H1 (cell line): ENCODE measurements at regions not wholly inside any gene's neighbourhood (a gene's known extent, or its start where the extent isn't known, plus 50 kb on each side); places are given as distances from the start of the nearest gene placed in this dataset.

Experiments
- CTCF ChIA-PET: fragments of 300-600 bp; sonication (Branson Sonifier 250); formaldehyde crosslinking; loops from one replicate; lab custom pipeline; 2021; ENCODE audit not compliant: partially characterized antibody; lab: Charles Lee
- POLR2A ChIA-PET: fragments of 300-600 bp; sonication (Branson Sonifier 250); formaldehyde crosslinking; loops from one replicate; lab custom pipeline; 2021; ENCODE audit warnings: inconsistent platforms; ENCODE audit not compliant: partially characterized antibody; lab: Charles Lee
- DNase-seq, 2 experiments: peaks; one replicate each; pipeline versions ENCODE4 v3.0.0 to v3.0.0-alpha.2; 2010 to 2022; ENCODE audit warnings: low spot score in 2 of 2, low read depth in 1 of 2, mixed read lengths in 1 of 2
- FAIRE-seq: peaks from 2 replicates; lab custom pipeline; 2011; peaks lifted over from hg19 to GRCh38; lab: Jason Lieb, UNC
- H2AFZ ChIP-seq: 2 replicates; pipeline ENCODE4 v1.8.1; 2012; ENCODE audit warnings: low read length, inconsistent platforms
- H2AK5ac ChIP-seq: 2 replicates; pipeline ENCODE4 v1.6.1; 2013; ENCODE audit warnings: low read depth, low read length
- H2BK120ac ChIP-seq: replicated peaks from 2 replicates; pipeline ENCODE3; 2013; ENCODE audit warnings: low read depth, low read length, inconsistent platforms
- H2BK12ac ChIP-seq: 2 replicates; pipeline ENCODE4 v1.6.1; 2013; ENCODE audit warnings: low read depth, low read length
- H2BK15ac ChIP-seq: 2 replicates; pipeline ENCODE4 v1.6.1; 2013; ENCODE audit warnings: low read length
- H2BK20ac ChIP-seq: 2 replicates; pipeline ENCODE4 v1.6.1; 2013; ENCODE audit warnings: low read length
- H2BK5ac ChIP-seq: 2 replicates; pipeline ENCODE4 v1.6.1; 2013; ENCODE audit warnings: low read depth, low read length
- H3K14ac ChIP-seq: 2 replicates; pipeline ENCODE4 v1.6.1; 2013; ENCODE audit warnings: inconsistent platforms; ENCODE audit not compliant: insufficient read length
- H3K18ac ChIP-seq: 2 replicates; pipeline ENCODE4 v1.6.1; 2013; ENCODE audit warnings: low read length; ENCODE audit errors: extremely low read depth
- H3K23ac ChIP-seq: 2 replicates; pipeline ENCODE4 v1.6.1; 2013; ENCODE audit warnings: inconsistent platforms; ENCODE audit not compliant: insufficient read length
- H3K23me2 ChIP-seq: 2 replicates; pipeline ENCODE4 v1.6.1; 2013; ENCODE audit warnings: low read depth, low read length
- H3K27ac ChIP-seq: 2 replicates; pipeline ENCODE4 v1.6.1; 2011; ENCODE audit warnings: low read depth, low read length, inconsistent platforms
- H3K27me3 ChIP-seq, 4 experiments: replicated peaks in 1 of 4; 1 replicate in 1 of 4; 2 replicates in 3 of 4; pipeline versions ENCODE4 v1.6.1 to v1.8.1; 2011 to 2013; ENCODE audit warnings: low read length in 3 of 4, mild to moderate bottlenecking in 3 of 4, inconsistent platforms in 2 of 4, mixed read lengths in 2 of 4, moderate library complexity in 1 of 4; ENCODE audit not compliant: control insufficient read depth in 3 of 4, insufficient read depth in 3 of 4; ENCODE audit errors: extremely low read depth in 1 of 4
- H3K36me3 ChIP-seq, 4 experiments: 2 replicates each; pipeline versions ENCODE4 v1.6.1 to v1.8.1; 2011 to 2013; ENCODE audit warnings: mild to moderate bottlenecking in 4 of 4, low read length in 3 of 4, moderate library complexity in 2 of 4, control low read depth in 1 of 4, inconsistent platforms in 1 of 4; ENCODE audit not compliant: insufficient read depth in 4 of 4, control insufficient read depth in 2 of 4
- H3K4ac ChIP-seq: replicated peaks from 2 replicates; pipeline ENCODE3; 2013; ENCODE audit warnings: low read length, low read depth, mixed read lengths, inconsistent platforms; ENCODE audit not compliant: insufficient read length
- H3K4me1 ChIP-seq, 4 experiments: replicated peaks in 1 of 4; 1 replicate in 1 of 4; 2 replicates in 3 of 4; pipeline versions ENCODE4 v1.6.1 to v1.8.1; 2011 to 2013; ENCODE audit warnings: low read length in 3 of 4, inconsistent platforms in 2 of 4, mixed read lengths in 1 of 4; ENCODE audit not compliant: insufficient read depth in 4 of 4, control insufficient read depth in 3 of 4
- H3K4me2 ChIP-seq, 2 experiments: 2 replicates each; pipeline versions ENCODE4 v1.6.1 to v1.8.1; 2011 to 2013; ENCODE audit warnings: low read depth in 2 of 2, low read length in 2 of 2, control low read depth in 1 of 2, inconsistent platforms in 1 of 2, mild to moderate bottlenecking in 1 of 2; ENCODE audit not compliant: insufficient read depth in 1 of 2
- H3K4me3 ChIP-seq, 4 experiments: fragments of 200-600, 300-600 bp in 1 of 4; sonication (generic), shearing (Covaris generic), sonication (Bioruptor Twin) in 1 of 4; 2 replicates each; pipeline versions ENCODE4 v1.5.1 to v1.8.1; 2011 to 2016; ENCODE audit warnings: low read length in 4 of 4, low read depth in 3 of 4, control low read depth in 2 of 4, inconsistent platforms in 2 of 4, mild to moderate bottlenecking in 2 of 4, mixed read lengths in 1 of 4, moderate library complexity in 1 of 4; ENCODE audit not compliant: insufficient read depth in 2 of 4; ENCODE audit errors: extremely low read depth in 1 of 4
- H3K56ac ChIP-seq: replicated peaks from 2 replicates; pipeline ENCODE3; 2013; ENCODE audit warnings: low read depth, mild to moderate bottlenecking, mixed read lengths, low read length, inconsistent platforms; ENCODE audit not compliant: insufficient read length
- H3K79me1 ChIP-seq: 2 replicates; pipeline ENCODE4 v1.6.1; 2013; ENCODE audit warnings: low read depth, low read length, control low read depth
- H3K79me2 ChIP-seq, 2 experiments: 2 replicates each; pipeline versions ENCODE4 v1.6.1 to v1.8.1; 2012 to 2013; ENCODE audit warnings: low read length in 2 of 2, mild to moderate bottlenecking in 2 of 2, inconsistent platforms in 1 of 2; ENCODE audit not compliant: insufficient read depth in 2 of 2, control insufficient read depth in 1 of 2
- H3K9ac ChIP-seq, 4 experiments: replicated peaks in 1 of 4; 1 replicate in 1 of 4; 2 replicates in 3 of 4; pipeline versions ENCODE4 v1.6.1 to v1.8.1; 2011 to 2013; ENCODE audit warnings: low read depth in 3 of 4, low read length in 3 of 4, control low read depth in 2 of 4, mild to moderate bottlenecking in 2 of 4, moderate library complexity in 2 of 4, inconsistent platforms in 1 of 4; ENCODE audit errors: extremely low read depth in 1 of 4
- H3K9me3 ChIP-seq, 2 experiments: 2 replicates each; pipeline versions ENCODE4 v1.6.1 to v1.8.1; 2012 to 2013; ENCODE audit warnings: mild to moderate bottlenecking in 2 of 2, moderate library complexity in 2 of 2, control low read depth in 1 of 2, inconsistent platforms in 1 of 2, low read depth in 1 of 2, low read length in 1 of 2, mixed read lengths in 1 of 2; ENCODE audit not compliant: insufficient read depth in 2 of 2
- H4K20me1 ChIP-seq, 2 experiments: replicated peaks in 1 of 2; 2 replicates each; pipeline versions ENCODE3 to v1.8.1; 2011 to 2013; ENCODE audit warnings: inconsistent platforms in 2 of 2, low read length in 2 of 2, mild to moderate bottlenecking in 1 of 2; ENCODE audit not compliant: insufficient read depth in 2 of 2, control insufficient read depth in 1 of 2
- H4K5ac ChIP-seq: 2 replicates; pipeline ENCODE4 v1.6.1; 2013; ENCODE audit warnings: low read length, low read depth, mixed read lengths, inconsistent platforms; ENCODE audit not compliant: insufficient read length
- H4K8ac ChIP-seq: 2 replicates; pipeline ENCODE4 v1.8.0; 2013; ENCODE audit warnings: mild to moderate bottlenecking, moderate library complexity, low read length, inconsistent platforms; ENCODE audit not compliant: insufficient read depth; ENCODE audit errors: extremely low read depth
- H4K91ac ChIP-seq: replicated peaks from 2 replicates; pipeline ENCODE3; 2013; ENCODE audit warnings: low read length, mixed read lengths, inconsistent platforms; ENCODE audit not compliant: insufficient read length
- BACH1 ChIP-seq: IDR thresholded peaks from 2 replicates; pipeline ENCODE4 v1.6.1; 2012; ENCODE audit warnings: low read length, improper control_type of control experiment
- EZH2 ChIP-seq: fragments of 200-600 bp; sonication (generic); IDR thresholded peaks from 2 replicates; pipeline ENCODE4 v1.7.1; 2012; ENCODE audit warnings: low read depth, mild to moderate bottlenecking, moderate library complexity, low read length, inconsistent platforms; ENCODE audit not compliant: severe bottlenecking
- GABPA ChIP-seq: IDR thresholded peaks from 2 replicates; pipeline ENCODE4 v1.6.1; 2011; ENCODE audit warnings: mild to moderate bottlenecking, low read length, moderate library complexity, borderline replicate concordance; ENCODE audit not compliant: insufficient read depth
- KDM5A ChIP-seq: fragments of 200-600 bp; IDR thresholded peaks from 2 replicates; pipeline ENCODE4 v1.7.1; 2012; ENCODE audit warnings: mild to moderate bottlenecking, low read length, inconsistent platforms, mixed read lengths
- NRF1 ChIP-seq: IDR thresholded peaks from 2 replicates; pipeline ENCODE4 v1.6.1; 2011; ENCODE audit warnings: mild to moderate bottlenecking, low read depth, low read length, improper control_type of control experiment
- RBBP5 ChIP-seq: IDR thresholded peaks from 2 replicates; pipeline ENCODE4 v1.7.1; 2012; ENCODE audit warnings: low read depth, mild to moderate bottlenecking, inconsistent platforms, low read length, moderate library complexity, borderline replicate concordance
- RNF2 ChIP-seq: fragments of 200-900, 300-1000 bp; sonication (generic); IDR thresholded peaks from 2 replicates; pipeline ENCODE4 v1.7.1; 2016; ENCODE audit warnings: borderline replicate concordance, low read depth, mild to moderate bottlenecking, antibody characterized with exemption, low read length; ENCODE audit not compliant: poor library complexity, severe bottlenecking; ENCODE audit errors: missing control alignments
- SAP30 ChIP-seq: fragments of 300-600 bp; sonication (generic); IDR thresholded peaks from 2 replicates; pipeline ENCODE4 v1.7.1; 2012; ENCODE audit warnings: low read length, moderate library complexity, mild to moderate bottlenecking, inconsistent platforms; ENCODE audit not compliant: insufficient read depth, insufficient replicate concordance
- SIRT6 ChIP-seq: IDR thresholded peaks from one replicate; pipeline ENCODE4 v1.7.1; 2012; ENCODE audit warnings: low read length, inconsistent platforms
- SIX5 ChIP-seq: IDR thresholded peaks from 2 replicates; pipeline ENCODE4 v1.6.1; 2011; ENCODE audit warnings: mild to moderate bottlenecking, low read depth, low read length
- TBP ChIP-seq: IDR thresholded peaks from 2 replicates; pipeline ENCODE4 v1.6.1; 2011; ENCODE audit warnings: low read depth, low read length, improper control_type of control experiment
- TCF12 ChIP-seq: IDR thresholded peaks from 2 replicates; pipeline ENCODE4 v1.6.1; 2011; ENCODE audit warnings: low read depth, mild to moderate bottlenecking, low read length
- YY1 ChIP-seq: IDR thresholded peaks from 2 replicates; pipeline ENCODE4 v1.6.1; 2011; ENCODE audit warnings: low read depth, mild to moderate bottlenecking, low read length
- ZNF274 ChIP-seq: IDR thresholded peaks from 2 replicates; pipeline ENCODE4 v1.7.0; 2012; ENCODE audit warnings: low read length, borderline replicate concordance; ENCODE audit errors: extremely low read depth
- WGBS, 2 experiments: shearing (Covaris generic) in 1 of 2; methylation state at CpG; one replicate each; pipeline versions ENCODE4 v1.1.6 to v1.1.7; 2013 to 2015; ENCODE audit warnings: low lambda C conversion rate in 2 of 2, mixed read lengths in 2 of 2, inconsistent platforms in 1 of 2, low coverage in 1 of 2, missing lambda C conversion rate in 1 of 2; ENCODE audit not compliant: insufficient replicate concordance in 2 of 2, insufficient coverage in 1 of 2, insufficient read length in 1 of 2; ENCODE audit errors: extremely low coverage in 1 of 2, missing lambda C conversion rate in 1 of 2; 5-methylcytosine and 5-hydroxymethylcytosine counted together

GRCh38 chr3:154716170-154716569, 286.2 kb upstream of the GPR149 start:
- 96% methylated on average over 3 of the region's 3 CpGs; no CpG with 5 or more reads in 1 of the 2 experiments for WGBS, 2 experiments

More at GRCh38 chr3:154716170-154716569, 286.2 kb upstream of the GPR149 start:
- H3K36me3 ChIP-seq, result no peaks in the 10 kb centered on the region
- no peaks in the 10 kb centered on the region for H3K79me1 ChIP-seq
- H3K27me3 ChIP-seq, result no peaks in the 10 kb centered on the region
- H3K4me1 ChIP-seq, result no peaks in the 10 kb centered on the region; a peak in 1 of 7 replicates
- H3K9me3 ChIP-seq, result no peaks in the 10 kb centered on the region
- TF ChIP-seq TBP (no peak), YY1 (no peak), BACH1 (no peak), SIX5 (no peak), EZH2 (no peak), KDM5A (no peak), TCF12 (no peak), ZNF274 (no peak), RBBP5 (no peak), SAP30 (no peak), GABPA (no peak), NRF1 (no peak), RNF2 (no peak), SIRT6 (no peak)
- H3K23ac ChIP-seq, result no peak overlapping the region
- ChIA-PET POLR2A (no interaction called here), CTCF (interaction anchor here (1.3 kb wide), 1 partner anchor 9 kb away, joined by 7 read pairs; no protein-coding TSS in a partner anchor)
- H3K23me2 ChIP-seq, result no peaks in the 10 kb centered on the region
- FAIRE-seq (no peak), DNase-seq (no peak)
- no peak overlapping the region for H4K5ac ChIP-seq
- H2AFZ ChIP-seq, result no peak overlapping the region
- no peak overlapping the region for H3K4ac ChIP-seq
- H4K8ac ChIP-seq, result no peak overlapping the region
- no peak overlapping the region for H2BK120ac ChIP-seq
- no peak overlapping the region for H2BK5ac ChIP-seq
- no peak overlapping the region for H2BK20ac ChIP-seq
- H3K4me2 ChIP-seq, result no peak overlapping the region
- H3K56ac ChIP-seq, result no peak overlapping the region
- H3K18ac ChIP-seq, result no peak overlapping the region
- no peak overlapping the region for H3K4me3 ChIP-seq
- H3K27ac ChIP-seq, result no peak overlapping the region
- H3K14ac ChIP-seq, result no peak overlapping the region
- no peak overlapping the region for H2BK15ac ChIP-seq
- H2BK12ac ChIP-seq, result no peak overlapping the region
- H2AK5ac ChIP-seq, result no peak overlapping the region
- H3K79me2 ChIP-seq, result no peaks in the 10 kb centered on the region
- no peak overlapping the region for H4K91ac ChIP-seq
- no peak overlapping the region for H3K9ac ChIP-seq
- H4K20me1 ChIP-seq, result no peaks in the 10 kb centered on the region
